ENCODE measurements at regions not wholly inside any gene's neighbourhood (a gene's known extent, or its start where the extent isn't known, plus 50 kb on each side); places are given as distances from the start of the nearest gene placed in this dataset.

DNA sequence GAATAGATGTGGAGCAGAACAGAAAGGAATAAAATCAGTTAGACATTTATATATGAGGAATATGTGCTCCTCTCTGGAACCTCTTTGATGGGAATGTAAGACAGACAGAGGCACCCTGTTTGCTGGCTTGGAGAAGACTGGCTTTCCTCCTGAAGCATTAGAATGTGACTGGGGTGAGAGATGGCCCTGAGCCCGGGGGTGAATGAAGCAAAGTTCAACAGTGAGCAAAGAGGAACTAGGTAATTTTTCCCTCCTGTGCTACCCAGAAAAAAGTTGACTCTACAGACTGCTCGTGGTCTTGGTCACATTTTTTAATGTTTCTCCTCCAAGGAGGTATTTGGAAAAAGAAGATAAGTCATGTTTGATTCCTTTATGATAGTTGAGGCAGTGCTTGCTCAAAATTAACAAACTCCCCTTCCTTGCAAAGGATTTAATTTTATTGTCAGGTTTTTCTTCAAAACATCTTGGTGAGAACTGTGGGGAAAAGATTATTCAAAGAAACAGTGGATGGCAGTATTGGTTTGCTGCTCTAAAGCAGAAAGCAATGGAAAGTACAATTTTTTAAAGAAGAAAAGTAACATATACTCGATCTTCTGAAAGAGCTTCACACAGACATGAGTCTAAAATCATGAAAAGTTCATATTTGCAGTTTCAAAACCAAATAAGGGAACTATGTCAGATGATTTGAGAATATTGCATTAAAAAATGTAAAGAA is 370.4 kb upstream of the CDIN1 start:
- no peak for DNase-seq

DNA sequence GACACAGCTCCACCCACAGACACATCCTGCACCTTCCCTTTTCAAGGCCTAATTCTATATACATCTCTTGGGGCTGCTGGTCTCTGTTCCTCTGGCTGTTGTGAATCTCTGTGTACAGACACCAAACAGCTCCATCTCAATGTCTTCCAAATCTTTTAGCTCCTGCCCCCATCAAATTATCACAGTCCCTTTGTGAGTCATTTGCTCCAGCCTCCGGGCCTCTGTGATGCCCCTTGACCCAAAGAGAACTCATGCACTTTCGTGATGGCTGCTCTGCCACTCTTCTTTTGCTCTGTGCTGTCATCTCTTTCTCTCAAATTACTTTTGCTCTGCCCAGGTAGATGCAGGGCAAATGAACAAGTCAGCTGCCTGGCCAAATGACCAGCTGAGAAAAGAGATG is 369.0 kb upstream of the CDIN1 start:
- DNase-seq = no peak

DNA sequence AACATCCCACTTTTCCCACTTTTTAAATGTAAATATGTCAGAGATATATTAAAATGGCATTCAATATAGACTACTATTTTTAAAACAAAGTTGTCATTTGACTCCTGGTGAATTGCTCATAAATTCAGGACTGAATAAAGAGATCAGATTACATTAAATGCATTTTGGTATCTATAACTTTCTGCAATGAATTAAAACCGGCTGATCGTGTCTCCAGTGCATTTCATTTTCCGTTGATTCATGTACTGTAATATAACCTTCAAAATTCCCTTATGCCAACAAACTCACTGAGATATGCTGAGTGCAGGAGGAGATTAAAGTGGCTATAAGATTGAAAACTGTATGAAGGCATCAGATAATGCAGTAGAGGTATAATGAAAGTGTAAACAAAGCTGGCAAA is 361.1 kb upstream of the CDIN1 start:
- DNase-seq = no peak

DNA sequence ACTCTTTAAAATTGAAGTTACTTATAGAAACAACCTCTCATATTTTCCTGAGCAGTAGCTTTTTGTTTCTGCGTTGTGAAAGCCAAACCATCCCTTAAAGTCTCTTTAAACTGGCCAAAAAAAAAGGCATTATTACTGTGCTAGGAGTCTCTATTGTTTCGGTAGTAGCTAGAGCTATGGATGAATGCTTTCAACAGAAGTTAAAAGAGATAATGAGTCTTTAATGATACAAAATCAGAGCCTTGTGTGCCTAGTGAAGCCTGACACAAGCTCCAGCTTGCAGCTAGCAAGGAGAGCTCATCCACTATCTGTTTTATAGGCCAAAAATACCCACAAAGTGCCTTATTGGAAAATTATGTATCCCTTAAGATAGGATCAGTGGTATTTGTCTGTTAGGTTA is 360.4 kb upstream of the CDIN1 start:
- DNase-seq = no peak

DNA sequence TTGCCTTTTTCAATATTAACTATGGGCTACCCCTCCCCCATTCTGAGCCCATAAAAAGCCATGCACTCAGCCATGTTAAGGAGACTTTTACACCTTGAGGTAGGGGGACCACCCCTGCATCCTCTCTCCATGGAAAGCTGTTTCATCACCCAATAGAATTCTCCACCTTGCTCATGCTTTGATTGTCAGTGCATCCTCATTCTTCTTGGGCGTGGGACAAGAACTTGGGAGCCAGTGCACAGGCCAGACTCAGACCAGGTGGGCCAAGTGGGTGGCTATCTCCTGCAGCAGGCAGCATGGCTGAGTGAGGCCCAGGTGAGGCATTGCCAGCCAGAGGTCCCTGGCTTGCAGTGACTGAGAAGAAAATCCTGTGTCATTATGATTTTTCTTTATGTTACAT is 357.4 kb upstream of the CDIN1 start:
- DNase-seq = no peak

DNA sequence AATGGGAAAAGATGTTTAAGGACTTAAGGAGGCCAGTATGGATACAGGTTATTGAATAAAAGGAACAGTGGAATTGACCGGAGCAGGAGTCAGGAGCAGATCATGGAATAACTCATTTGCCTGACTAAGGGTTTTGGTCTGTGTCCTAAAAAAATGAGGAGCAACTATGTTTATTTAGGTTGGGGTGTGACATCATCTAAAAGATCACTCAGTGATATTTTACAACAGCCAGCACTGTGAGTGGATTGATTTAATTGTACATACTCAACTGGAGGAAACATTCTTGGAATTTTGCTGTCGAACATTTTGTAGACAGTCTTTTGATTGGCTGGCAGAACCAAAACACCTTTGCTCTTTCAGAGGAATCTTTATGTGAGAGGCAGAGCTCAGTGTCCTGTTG is 348.6 kb upstream of the CDIN1 start:
- no peak for DNase-seq

DNA sequence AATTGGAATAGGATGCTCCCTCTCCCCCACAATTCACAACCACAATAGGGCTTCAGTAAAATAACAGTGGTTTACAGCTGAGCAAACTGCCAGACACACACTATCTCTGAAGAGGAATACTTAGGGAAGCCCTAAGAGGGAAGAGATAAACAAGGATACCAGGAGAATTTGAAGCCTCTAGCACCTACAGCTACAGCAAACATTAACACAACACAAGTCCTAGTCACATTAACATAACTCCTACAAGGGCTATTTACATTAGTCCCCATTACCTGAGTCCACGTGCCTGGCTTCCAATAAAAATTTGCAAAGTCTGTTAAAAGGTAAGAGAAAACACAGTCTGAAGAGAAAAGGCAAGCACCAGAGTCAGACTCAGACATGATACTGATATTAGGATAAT is 346.9 kb upstream of the CDIN1 start:
- no peak for DNase-seq

DNA sequence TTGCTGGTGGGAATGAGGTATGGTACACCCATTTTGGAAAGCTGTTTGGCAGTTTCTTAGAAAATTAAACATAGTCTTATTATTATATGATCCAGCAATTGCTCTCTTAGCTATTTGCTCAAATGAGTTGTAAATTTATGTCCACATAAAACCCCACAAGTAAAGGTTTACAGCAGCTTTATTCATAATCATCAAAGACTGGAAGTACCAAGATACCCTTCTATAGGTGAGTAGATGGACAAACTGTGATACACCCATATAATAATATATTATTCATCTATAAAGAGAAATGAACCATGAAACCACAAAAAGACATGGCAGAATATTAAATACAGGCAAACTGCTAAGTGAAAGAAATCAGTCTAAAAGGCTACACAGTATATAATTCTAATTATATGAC is 344.7 kb upstream of the CDIN1 start:
- DNase-seq = no peak

DNA sequence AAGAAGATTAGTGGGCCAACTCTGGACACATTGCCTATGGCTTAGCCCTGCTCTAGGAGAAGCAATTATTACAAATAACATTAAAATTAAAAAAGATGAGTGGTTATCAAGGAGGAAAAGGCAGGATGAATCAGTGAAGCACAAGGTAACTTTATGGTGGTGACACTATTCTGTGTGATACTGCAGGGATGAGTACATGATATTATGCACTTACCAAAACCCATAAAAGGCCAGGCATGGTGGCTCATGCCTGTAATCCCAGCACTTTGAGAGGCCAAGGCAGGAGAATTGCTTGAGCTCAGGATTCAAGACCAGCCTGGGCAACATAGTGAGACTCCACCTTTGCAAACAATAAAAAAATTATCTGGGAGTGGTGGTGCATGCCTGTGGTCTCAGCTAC is 344.3 kb upstream of the CDIN1 start:
- DNase-seq = no peak

DNA sequence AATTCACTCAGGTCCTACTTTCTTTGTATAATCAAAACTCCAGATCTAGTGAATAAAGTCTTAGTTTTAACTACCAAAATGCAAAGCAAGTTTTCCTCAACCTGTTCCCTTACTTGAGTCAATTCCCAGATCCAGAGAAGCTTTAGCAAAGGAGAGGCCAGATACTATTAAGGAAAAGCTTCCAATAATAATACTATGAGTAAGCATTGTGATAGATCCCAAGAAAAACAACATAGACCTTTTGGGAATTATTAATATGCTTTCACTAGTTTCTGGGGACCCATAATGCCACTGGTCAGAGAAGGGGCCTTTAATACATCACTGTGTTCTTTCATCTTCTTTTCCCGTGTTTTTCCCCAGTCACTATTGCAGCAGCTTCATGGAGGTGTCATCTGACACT is 339.9 kb upstream of the CDIN1 start:
- DNase-seq = no peak

DNA sequence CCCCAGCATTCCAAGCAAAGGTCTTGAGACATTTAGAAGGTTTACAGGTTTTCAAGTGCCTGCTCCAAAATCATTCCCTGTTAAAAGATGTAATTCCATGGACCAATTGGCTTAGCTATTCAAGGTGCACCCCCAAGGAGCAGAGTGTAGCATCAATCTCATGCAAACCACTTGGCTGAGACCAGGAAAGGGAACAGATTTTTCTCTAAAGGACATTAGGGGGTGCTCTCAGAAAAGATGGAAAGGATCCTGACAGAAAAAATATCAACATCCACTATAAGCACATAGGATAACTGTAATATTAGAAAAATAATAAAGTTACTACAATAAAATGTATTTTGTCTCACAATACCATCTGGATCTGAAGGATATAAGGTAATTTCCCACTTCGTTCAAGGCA is 328.0 kb upstream of the CDIN1 start:
- no peak for DNase-seq

DNA sequence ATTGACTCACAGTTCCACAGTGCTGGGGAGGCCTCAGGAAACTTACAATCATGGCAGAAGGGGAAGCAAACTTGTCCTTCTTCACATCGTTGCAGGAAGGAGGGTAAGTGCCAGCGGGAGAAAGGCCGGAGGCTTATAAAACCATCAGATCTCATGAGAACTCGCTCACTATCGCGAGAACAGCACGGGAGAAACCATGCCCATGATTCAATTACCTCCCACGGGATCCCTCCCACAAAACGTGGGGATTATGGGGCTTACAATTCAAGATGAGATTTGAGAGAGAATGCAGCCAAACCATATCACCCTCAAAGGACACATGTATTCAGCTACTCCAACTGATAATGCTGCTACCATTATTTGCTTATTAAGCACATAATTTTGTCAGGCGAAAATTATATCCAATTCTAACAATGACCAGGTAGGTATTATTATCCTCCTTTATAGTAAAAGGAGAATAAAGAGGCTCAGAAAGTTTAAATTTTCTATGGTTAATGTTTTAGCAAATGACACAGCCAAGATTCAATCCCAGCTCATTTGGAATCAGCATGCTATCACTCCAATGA is 327.2 kb upstream of the CDIN1 start:
- DNase-seq = peak; percentile 1

DNA sequence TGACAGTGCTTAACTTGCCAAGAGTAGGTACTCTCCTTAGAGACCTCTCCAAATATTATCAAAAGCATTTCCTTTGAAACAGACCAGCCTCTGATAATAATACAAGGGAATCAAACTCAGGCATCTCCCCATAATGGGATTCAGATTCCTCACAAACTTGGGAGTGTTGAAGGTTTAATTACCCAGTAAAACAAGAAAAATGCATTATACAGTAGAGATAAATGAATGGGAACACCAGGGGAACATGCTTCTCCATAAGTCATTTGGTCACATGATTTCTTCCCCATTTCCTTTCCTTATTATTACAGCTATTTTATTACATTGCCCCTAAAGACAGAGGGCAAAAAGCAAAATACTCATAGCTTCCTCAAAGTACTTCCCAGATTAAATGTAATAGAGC is 325.0 kb upstream of the CDIN1 start:
- DNase-seq = no peak

DNA sequence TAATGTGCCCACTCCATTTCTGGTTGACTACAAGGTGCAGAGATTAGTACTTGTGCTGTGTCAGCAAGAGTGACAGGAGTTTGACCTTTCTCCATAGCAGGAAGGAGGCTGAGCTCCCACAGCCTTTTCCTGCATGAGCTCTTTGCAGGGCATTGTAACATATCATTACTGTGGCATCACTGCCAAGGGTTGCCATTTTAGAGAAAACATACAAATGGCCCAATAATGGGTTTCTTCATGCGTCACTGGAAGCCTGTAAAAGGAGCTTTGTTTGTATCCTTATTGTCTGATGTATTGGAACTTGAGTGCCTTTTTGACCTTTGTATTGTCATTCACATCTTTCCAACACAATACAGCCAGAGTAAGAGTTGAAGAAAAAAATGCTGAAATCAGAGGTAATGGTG is 323.0 kb upstream of the CDIN1 start:
- DNase-seq = no peak

DNA sequence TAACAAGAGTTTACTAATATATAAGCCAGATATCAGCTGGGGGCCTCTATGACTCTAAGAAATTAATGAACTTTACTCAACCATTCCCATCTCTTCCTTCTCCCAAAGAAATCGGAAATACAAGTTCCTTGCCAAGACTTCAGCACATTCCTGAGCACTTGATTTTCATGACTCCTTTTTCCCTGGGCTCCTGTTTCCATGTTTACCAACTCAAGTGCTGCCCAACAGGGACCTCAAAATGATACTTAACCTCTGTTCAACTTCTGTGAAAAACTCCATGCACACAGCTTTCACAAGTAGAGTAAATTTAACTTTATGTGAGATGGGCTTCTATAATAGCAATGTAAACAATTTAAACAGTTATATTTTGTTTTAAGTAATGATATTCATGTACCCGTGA is 315.8 kb upstream of the CDIN1 start:
- DNase-seq = no peak

DNA sequence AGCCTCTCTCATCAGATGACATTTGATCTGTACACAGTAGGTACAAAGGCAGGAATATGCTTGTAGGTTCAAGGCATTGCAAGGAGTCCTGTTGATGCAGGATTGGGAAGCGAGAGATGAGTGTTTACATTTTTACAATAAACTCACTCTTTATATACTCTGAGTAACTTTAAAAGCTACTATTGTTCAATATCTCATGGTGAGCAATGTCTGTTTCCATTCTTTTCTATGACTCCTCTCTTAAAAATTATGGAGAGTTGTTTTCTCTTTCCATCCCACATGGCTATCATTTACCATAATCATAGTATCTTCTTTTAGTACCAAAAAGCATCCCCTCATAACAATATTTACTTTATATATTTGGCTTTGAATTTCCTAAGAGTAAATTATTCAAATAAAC is 314.0 kb upstream of the CDIN1 start:
- DNase-seq = no peak

DNA sequence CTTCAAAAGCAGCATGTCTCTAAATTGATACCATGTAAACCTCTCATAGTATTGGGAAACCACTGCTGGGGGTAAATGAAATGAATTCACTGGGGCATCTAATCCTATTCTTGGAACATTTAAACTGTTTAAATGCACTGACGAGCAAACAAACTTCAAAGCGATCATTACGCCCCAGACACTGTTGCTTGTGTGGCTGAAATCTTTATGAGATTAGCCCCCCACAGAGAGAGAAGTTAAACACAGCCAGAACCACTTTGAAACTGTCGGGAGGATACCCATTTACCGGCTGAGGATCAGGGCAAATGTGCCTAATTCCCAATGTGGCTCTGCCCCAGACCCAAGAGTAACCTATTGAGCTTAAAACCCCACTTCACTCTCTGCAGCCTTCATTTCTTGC is 308.4 kb upstream of the CDIN1 start:
- no peak for DNase-seq

DNA sequence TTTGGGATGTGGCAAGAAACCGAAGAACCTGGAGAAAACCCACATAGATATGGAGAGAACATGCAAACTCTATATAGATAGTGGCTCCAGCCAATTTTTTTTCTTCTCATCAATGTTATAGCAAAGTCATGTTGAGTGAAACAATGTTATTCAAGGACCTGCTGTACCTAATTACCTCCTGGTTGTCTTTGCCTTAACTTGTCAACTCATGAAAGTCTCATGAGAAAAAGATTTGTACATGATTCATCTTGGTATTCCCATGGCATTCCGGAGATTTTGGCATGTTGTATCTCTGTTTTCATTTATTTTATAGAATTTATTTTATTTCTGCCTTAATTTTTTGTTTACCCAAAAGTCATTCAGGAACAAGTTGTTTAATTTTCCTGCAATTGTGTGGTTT is 303.8 kb upstream of the CDIN1 start:
- DNase-seq = no peak

DNA sequence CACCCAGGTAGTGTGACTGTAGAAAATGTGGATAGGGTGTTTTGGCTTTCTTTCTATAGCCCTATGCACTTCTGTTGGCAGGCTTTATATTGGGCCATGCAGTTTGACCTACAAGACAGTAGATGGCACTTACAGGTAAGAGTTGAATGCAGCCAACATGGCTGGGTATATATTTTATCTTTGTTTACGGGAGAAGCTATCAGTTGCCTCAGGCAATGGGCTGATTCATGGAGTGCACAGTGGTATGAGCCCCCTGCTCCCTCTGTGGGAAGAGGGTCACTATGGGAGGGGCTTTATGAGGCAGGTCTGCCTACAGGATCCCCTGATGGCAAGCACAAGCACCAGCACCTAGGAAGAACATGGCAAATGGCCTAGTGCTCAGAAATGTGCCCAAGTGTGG is 301.2 kb upstream of the CDIN1 start:
- DNase-seq = peak; percentile 29

DNA sequence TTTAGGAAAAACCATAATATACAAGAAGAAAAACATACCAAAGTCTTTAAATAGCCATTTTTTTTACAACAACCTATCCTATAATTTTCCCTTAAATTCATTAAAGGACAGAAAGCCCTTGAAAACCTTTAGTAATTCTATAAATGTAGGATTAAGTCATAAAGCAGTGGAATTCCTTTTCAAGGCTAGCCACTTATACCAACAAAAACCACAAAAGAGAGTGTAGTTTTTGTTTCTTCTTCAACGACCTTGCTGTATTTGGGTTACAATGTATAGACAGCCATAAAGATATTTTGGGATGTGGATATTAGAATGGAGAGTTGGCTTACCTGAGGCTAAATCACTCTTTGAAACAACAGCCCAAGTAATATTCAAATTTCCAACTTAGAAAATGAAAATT is 296.6 kb upstream of the CDIN1 start:
- DNase-seq = no peak

DNA sequence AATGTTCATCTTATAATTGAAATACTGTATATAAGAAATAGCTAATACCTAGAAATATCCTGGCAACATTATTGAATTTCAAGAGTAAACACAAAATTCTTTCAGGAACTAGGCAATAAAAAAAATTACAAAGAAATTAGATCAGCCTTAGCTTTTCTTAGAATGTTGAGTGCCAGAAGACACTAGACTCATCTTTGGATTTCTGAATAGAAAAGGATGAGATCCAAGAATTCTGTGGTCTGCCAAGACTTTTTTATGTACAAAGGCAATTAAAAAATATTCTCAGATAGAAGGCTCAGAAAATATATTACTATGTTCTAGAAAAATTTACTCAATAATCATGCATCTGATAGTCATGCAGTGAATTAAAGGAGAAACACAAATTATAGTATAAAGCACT is 294.5 kb upstream of the CDIN1 start:
- no peak for DNase-seq

DNA sequence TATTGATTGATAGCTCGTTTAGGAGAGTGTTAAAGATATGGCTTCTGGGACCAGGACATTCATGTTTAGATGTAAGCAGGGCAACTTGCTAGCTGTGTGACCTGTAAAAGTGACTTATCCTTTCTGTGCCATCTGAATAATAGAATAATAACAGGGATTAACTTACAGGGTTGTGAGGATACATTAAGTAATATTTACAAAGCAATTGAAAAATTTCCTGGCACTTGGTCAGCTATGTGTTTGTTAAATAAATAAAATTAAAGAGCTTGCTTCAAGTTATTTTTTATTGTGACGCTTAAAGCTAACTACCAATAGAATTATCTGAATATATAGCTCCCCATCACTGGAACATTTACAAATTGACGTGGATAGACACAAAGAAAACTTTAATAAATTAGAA is 287.9 kb upstream of the CDIN1 start:
- no peak for DNase-seq

DNA sequence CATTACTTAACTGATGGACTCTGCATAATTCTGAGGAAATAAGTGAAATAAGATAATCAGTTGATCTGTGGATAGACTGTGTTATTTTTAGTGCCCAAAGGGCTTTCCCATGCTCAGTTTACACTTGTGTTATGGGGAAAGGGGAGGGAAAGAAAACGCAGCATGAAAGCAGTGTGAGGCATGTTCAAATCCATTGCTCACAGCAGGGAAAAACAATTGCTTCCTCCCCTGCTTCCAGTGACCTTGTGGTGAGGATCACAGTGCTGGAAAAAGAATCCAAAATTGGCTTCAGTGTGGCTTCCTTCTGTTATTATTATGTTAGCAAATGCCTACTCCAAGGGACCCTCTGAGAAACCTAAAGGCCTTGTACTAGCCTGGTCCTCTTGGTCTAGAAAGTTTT is 285.1 kb upstream of the CDIN1 start:
- DNase-seq = no peak

DNA sequence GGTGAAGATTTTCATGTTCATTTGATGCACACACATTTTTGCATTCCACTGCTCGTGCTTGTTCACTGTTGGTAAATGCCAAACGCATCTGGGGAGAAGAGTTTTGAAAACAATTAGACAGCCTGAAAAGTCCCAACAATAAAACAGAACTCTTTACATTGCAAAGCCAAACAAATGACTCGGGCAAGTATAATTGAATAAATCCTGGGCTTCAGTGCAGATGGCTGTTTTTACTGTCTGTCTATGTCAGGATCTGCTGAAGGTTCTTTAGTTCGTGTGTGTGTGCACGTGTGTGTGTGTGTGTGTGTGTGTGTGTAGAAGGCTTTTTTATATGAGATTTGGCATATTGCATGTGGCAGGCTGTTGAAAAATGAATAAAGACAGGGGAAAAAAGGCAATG is 277.5 kb upstream of the CDIN1 start:
- DNase-seq = no peak

DNA sequence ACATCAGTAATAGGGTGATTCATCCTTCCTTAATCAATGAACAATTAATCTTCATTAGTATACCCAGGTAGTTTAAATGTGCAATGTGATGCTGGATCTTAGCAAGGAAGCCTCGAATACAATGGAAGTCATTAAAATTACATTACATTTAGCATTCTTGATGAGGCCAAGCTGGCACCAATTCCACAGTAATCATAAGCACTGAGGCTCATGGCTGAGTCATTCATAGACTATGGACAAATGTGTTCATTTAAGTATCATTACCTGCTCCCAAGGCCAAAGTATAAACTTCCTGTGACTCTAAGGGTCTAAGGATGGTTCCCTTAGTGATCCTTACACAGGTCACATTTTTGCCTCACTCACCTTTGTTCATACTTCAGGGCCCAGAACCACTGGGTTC is 266.4 kb upstream of the CDIN1 start:
- DNase-seq = no peak

Measured in NCI-H2171 treated with DMSO at 0.1 percent for 48 hours (cell line).